Caco-2 (cell line): ENCODE measurements at regions not wholly inside any gene's neighbourhood (a gene's known extent, or its start where the extent isn't known, plus 50 kb on each side); places are given as distances from the start of the nearest gene placed in this dataset.

Experiments used
- BruUV-seq: library from RNA; stranded (reverse); fragments of 400-500 nt; replicated peaks from 2 replicates; lab custom pipeline; 2021; lab: Mats Ljungman, UMichigan
- CTCF ChIA-PET: fragments of 300-600 bp; sonication (Branson Sonifier 250); formaldehyde crosslinking; loops from one replicate; lab custom pipeline; 2022; ENCODE audit warnings: antibody characterized with exemption; lab: Charles Lee
- POLR2A ChIA-PET: fragments of 300-600 bp; sonication (Branson Sonifier 250); formaldehyde crosslinking; loops from one replicate; lab custom pipeline; 2022; ENCODE audit warnings: antibody characterized with exemption; lab: Charles Lee
- DNase-seq, 2 experiments: peaks; one replicate each; pipeline versions ENCODE4 v3.0.0 to v3.0.0-alpha.2; 2020 to 2022
- H3K27me3 ChIP-seq: replicated peaks from 2 replicates; pipeline ENCODE4 v1.6.0; 2011; ENCODE audit warnings: low read length; ENCODE audit not compliant: control insufficient read depth, insufficient read depth
- H3K36me3 ChIP-seq: 2 replicates; pipeline ENCODE4 v1.5.1; 2011; ENCODE audit warnings: low read length; ENCODE audit not compliant: control insufficient read depth, insufficient read depth
- H3K4me1 ChIP-seq: fragments of 250-450 bp; sonication (Bioruptor Pico); 2 replicates; pipeline ENCODE4 v1.5.1; 2020; ENCODE audit warnings: mild to moderate bottlenecking
- H3K4me3 ChIP-seq: 2 replicates; pipeline ENCODE4 v1.5.1; 2011; ENCODE audit warnings: low read depth, mild to moderate bottlenecking, control low read depth, low read length
- H3K9me3 ChIP-seq: fragments of 250-450 bp; sonication (Bioruptor Pico); 2 replicates; pipeline ENCODE4 v1.5.1; 2020; ENCODE audit warnings: mild to moderate bottlenecking, moderate library complexity
- H3K27ac Mint-ChIP-seq: one replicate; pipeline ENCODE4 v1.8.0; 2022; ENCODE audit warnings: mixed read lengths; ENCODE audit not compliant: unreplicated experiment
- H3K27me3 Mint-ChIP-seq: one replicate; pipeline ENCODE4 v1.8.0; 2022; ENCODE audit warnings: mixed read lengths; ENCODE audit not compliant: insufficient read depth, unreplicated experiment
- H3K36me3 Mint-ChIP-seq: one replicate; pipeline ENCODE4 v1.8.0; 2022; ENCODE audit warnings: mild to moderate bottlenecking, mixed read lengths; ENCODE audit not compliant: insufficient read depth, unreplicated experiment
- H3K4me1 Mint-ChIP-seq: one replicate; pipeline ENCODE4 v1.8.0; 2022; ENCODE audit warnings: low read depth, mixed read lengths; ENCODE audit not compliant: unreplicated experiment
- H3K4me3 Mint-ChIP-seq: one replicate; pipeline ENCODE4 v1.8.0; 2022; ENCODE audit warnings: mild to moderate bottlenecking, moderate library complexity, mixed read lengths; ENCODE audit not compliant: unreplicated experiment
- H3K9me3 Mint-ChIP-seq: one replicate; pipeline ENCODE4 v1.8.0; 2022; ENCODE audit warnings: mixed read lengths; ENCODE audit not compliant: unreplicated experiment
- intact Hi-C: fragments of 100-400 bp; cut with micrococcal nuclease; formaldehyde crosslinking; loops from one replicate; pipeline ENCODE4 v1.10.0; 2022; ENCODE audit not compliant: unreplicated experiment
- TF ChIP-seq, protein P1 (sequence below), 2 experiments: fragments of 200-600 bp in 1 of 2; IDR thresholded peaks; 1 replicate in 1 of 2; 2 replicates in 1 of 2; pipeline versions ENCODE4 v1.5.1 to v1.8.0; 2011 to 2022; ENCODE audit warnings: antibody characterized with exemption in 1 of 2, control low read depth in 1 of 2, inconsistent platforms in 1 of 2, low read depth in 1 of 2, low read length in 1 of 2, mild to moderate bottlenecking in 1 of 2, moderate library complexity in 1 of 2; ENCODE audit not compliant: insufficient read depth in 1 of 2, severe bottlenecking in 1 of 2, unreplicated experiment in 1 of 2

DNA sequence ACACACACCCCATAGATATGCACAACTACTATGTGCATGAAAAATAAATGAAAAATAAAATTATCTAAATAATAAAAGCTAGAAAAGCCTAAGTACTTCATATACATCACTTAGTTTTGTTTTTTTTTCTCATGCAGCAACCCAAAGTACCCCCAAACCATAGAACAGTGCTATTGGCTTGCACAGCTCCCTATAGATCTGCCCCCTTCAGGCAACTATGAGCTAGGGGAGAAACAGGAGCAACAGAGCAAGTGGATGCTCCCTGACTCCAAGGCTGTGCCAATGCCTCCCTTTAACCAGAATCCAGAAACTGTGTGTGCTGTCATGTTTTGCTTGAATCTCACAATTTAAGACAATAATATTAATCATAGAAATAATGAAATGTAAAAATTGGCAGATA, 605.5 kb downstream of the TOX3 start:
- no peak overlapping the region for H3K4me3 ChIP-seq
- Mint-ChIP-seq H3K9me3 (no peaks in the 10 kb centered on the region), H3K27ac (no peak overlapping the region), H3K4me1 (no peaks in the 10 kb centered on the region), H3K27me3 (peaks cover 3% of the 10 kb centered on the region), H3K36me3 (no peaks in the 10 kb centered on the region), H3K4me3 (no peak overlapping the region)
- no peaks in the 10 kb centered on the region for H3K9me3 ChIP-seq
- ChIA-PET CTCF (no interaction called here), POLR2A (no interaction called here)
- H3K27me3 ChIP-seq = no peaks in the 10 kb centered on the region
- intact Hi-C loops = no loop called here
- TF ChIP-seq, protein P1, sequence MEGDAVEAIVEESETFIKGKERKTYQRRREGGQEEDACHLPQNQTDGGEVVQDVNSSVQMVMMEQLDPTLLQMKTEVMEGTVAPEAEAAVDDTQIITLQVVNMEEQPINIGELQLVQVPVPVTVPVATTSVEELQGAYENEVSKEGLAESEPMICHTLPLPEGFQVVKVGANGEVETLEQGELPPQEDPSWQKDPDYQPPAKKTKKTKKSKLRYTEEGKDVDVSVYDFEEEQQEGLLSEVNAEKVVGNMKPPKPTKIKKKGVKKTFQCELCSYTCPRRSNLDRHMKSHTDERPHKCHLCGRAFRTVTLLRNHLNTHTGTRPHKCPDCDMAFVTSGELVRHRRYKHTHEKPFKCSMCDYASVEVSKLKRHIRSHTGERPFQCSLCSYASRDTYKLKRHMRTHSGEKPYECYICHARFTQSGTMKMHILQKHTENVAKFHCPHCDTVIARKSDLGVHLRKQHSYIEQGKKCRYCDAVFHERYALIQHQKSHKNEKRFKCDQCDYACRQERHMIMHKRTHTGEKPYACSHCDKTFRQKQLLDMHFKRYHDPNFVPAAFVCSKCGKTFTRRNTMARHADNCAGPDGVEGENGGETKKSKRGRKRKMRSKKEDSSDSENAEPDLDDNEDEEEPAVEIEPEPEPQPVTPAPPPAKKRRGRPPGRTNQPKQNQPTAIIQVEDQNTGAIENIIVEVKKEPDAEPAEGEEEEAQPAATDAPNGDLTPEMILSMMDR (IDR thresholded peaks at IDR 0.05; ENCODE audit: insufficient read depth in 1 of 2, low read depth in 1 of 2, low read length in 1 of 2, severe bottlenecking in 1 of 2, unreplicated experiment in 1 of 2) = no peak
- H3K4me1 ChIP-seq = no peaks in the 10 kb centered on the region
- no TSS peak for BruUV-seq
- H3K36me3 ChIP-seq = no peaks in the 10 kb centered on the region
- DNase-seq = no peak

DNA sequence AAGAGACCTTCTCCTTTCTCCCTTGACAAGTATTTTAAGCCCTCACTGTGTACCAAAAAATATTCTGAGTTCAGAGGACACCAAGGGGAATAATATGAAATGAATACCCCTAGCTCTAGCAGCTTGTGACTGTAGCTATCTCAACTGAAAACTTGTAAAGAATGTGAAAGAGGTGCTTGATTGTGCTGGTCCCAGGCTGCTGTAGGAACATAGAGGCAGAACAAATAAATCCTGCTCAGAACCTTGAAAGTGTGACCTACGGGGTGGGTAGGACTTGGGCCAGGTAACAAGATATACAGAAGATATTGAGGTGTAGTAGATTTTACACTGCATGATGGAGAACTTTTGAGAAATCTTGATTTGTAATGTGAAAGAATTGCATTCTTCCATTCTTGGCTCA, 606.8 kb downstream of the TOX3 start:
- no TSS peak for BruUV-seq
- Mint-ChIP-seq H3K9me3 (no peaks in the 10 kb centered on the region), H3K27ac (no peak overlapping the region), H3K4me1 (no peaks in the 10 kb centered on the region), H3K4me3 (no peak overlapping the region), H3K36me3 (no peaks in the 10 kb centered on the region), H3K27me3 (peaks cover 3% of the 10 kb centered on the region)
- TF ChIP-seq, protein P1 (IDR thresholded peaks at IDR 0.05; ENCODE audit: insufficient read depth in 1 of 2, low read depth in 1 of 2, low read length in 1 of 2, severe bottlenecking in 1 of 2, unreplicated experiment in 1 of 2) = no peak
- Histone ChIP-seq H3K36me3 (no peaks in the 10 kb centered on the region), H3K27me3 (no peaks in the 10 kb centered on the region), H3K4me1 (no peaks in the 10 kb centered on the region), H3K4me3 (no peak overlapping the region), H3K9me3 (no peaks in the 10 kb centered on the region)
- CTCF ChIA-PET = no interaction called here
- intact Hi-C loops = no loop called here
- no peak for DNase-seq
- POLR2A ChIA-PET = no interaction called here

DNA sequence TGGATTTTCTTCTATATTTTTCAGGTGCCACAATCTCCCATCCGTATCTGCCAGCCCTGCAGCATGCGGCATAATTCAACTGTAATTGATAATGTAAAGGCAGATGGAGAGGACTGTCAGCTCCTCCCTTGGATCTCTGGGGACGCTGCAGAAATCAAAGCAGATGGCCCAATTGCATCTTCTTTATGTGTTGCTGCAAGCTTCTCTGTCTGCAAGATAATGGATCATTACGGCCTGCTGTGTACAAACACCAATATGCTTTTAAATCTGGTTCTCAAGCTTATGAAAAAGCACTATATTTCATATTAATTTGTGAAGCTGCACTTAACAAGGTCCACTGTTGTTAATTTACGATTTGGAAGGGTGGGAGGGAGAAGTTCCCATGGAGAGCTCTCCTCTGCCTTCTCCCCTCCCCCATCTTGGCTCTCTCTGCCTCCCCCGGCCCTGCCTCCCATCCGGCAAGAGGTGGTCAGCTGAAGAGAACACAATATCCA, 607.5 kb downstream of the TOX3 start:
- Histone ChIP-seq H3K36me3 (no peaks in the 10 kb centered on the region), H3K4me3 (no peak overlapping the region), H3K27me3 (no peaks in the 10 kb centered on the region), H3K4me1 (no peaks in the 10 kb centered on the region), H3K9me3 (no peaks in the 10 kb centered on the region)
- CTCF ChIA-PET = no interaction called here
- Mint-ChIP-seq H3K4me3 (no peak overlapping the region), H3K4me1 (peaks cover under 1% of the 10 kb centered on the region), H3K36me3 (no peaks in the 10 kb centered on the region), H3K27me3 (peaks cover 3% of the 10 kb centered on the region), H3K9me3 (no peaks in the 10 kb centered on the region), H3K27ac (no peak overlapping the region)
- no TSS peak for BruUV-seq
- TF ChIP-seq, protein P1 (IDR thresholded peaks at IDR 0.05; ENCODE audit: insufficient read depth in 1 of 2, low read depth in 1 of 2, low read length in 1 of 2, severe bottlenecking in 1 of 2, unreplicated experiment in 1 of 2) = no peak
- DNase-seq = no peak
- intact Hi-C loops = no loop called here
- POLR2A ChIA-PET = interaction anchor here (0.6 kb wide), 1 partner anchor 17 kb away, joined by 12 read pairs; no protein-coding TSS in a partner anchor
